HCT116 (cell line): ENCODE measurements at regions not wholly inside any gene's neighbourhood (a gene's known extent, or its start where the extent isn't known, plus 50 kb on each side); places are given as distances from the start of the nearest gene placed in this dataset.

ENCODE experiments used
- microRNA-seq: library from miRNA; unstranded; fragments of <30 nt; microRNA quantifications from one replicate; pipeline ENCODE4, GENCODE V29; 2016; ENCODE audit warnings: borderline number of aligned reads

Small RNA genes in the stretch of these regions (microRNA-seq; reads per million reads assigned to microRNA genes)
- gene MIR5100 = 4.4 reads per million, percentile 6 among the genes with 10 or more reads in this experiment
